Panc1 (cell line): ENCODE measurements at regions not wholly inside any gene's neighbourhood (a gene's known extent, or its start where the extent isn't known, plus 50 kb on each side); places are given as distances from the start of the nearest gene placed in this dataset.

ENCODE experiments used
- CTCF ChIP-seq: fragments of 450-650 bp; IDR thresholded peaks from 2 replicates; pipeline ENCODE4 v1.5.1; 2017; ENCODE audit warnings: mild to moderate bottlenecking
- POLR2AphosphoS5 ChIP-seq: IDR thresholded peaks from 2 replicates; pipeline ENCODE4 v1.6.1; 2012; ENCODE audit warnings: mild to moderate bottlenecking, low read depth, low read length, moderate library complexity
- TCF7L2 ChIP-seq: IDR thresholded peaks from 2 replicates; pipeline ENCODE4 v1.6.1; 2011; ENCODE audit warnings: mild to moderate bottlenecking, low read depth, low read length, inconsistent platforms

- TF ChIP-seq POLR2AphosphoS5, result no peak
- TF ChIP-seq CTCF, result no peak
- TF ChIP-seq TCF7L2, result no peak
Measured at GRCh38 chr1:4944072-4944471, 289.7 kb downstream of the AJAP1 start.
